ENCODE measurements at regions not wholly inside any gene's neighbourhood (a gene's known extent, or its start where the extent isn't known, plus 50 kb on each side); places are given as distances from the start of the nearest gene placed in this dataset.

DNA sequence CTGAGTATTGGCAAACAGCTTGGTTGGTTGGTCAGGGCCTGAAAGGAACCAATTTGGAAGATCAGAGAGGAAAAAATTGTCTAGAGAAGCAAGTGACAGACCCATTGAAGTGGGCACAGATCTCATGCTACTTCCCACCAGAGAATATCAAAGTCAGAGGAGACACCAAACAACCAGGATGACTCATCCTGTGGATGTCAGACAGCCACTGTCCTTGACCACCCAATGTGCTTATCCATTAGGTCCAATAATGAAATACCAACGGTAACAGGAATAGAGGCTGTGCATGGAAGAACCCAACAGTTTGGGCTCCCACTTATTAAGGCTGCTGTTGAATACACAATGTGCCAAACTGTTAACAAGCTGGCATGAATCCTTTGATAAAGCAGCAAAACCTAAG is 323.1 kb upstream of the ATP11B start:
- no peaks in the 10 kb centered on the region for H3K27me3 Mint-ChIP-seq (ENCODE audit: low read depth in 2 of 2)
- ATAC-seq (no peak), DNase-seq (no peak)
- H3K9me3 ChIP-seq (ENCODE audit: control insufficient read depth, insufficient read depth, low read length) = no peaks in the 10 kb centered on the region
- H3K4me1 Mint-ChIP-seq = no peaks in the 10 kb centered on the region
- no peak overlapping the region for H3K27ac Mint-ChIP-seq
- H3K27me3 ChIP-seq (ENCODE audit: control insufficient read depth, insufficient read depth, low read length) = no peaks in the 10 kb centered on the region
- peaks cover 2 to 5% of the 10 kb centered on the region in 2 donors for H3K9me3 Mint-ChIP-seq
- no peak overlapping the region for H3K27ac ChIP-seq (ENCODE audit: low read length)
- intact Hi-C loops (cut with micrococcal nuclease) = no loop called here
- no peak overlapping the region for H3K4me3 ChIP-seq (ENCODE audit: low read length)
- no peaks in the 10 kb centered on the region for H3K36me3 ChIP-seq (ENCODE audit: control insufficient read depth, insufficient read depth, low read length)
- no peaks in the 10 kb centered on the region for H3K4me1 ChIP-seq (ENCODE audit: control insufficient read depth, insufficient read depth, low read length)
- WGBS (ENCODE audit: insufficient coverage) = 91% methylated on average over 1 of the region's 1 CpG
- no peak overlapping the region for H3K4me3 Mint-ChIP-seq
- no peaks in the 10 kb centered on the region for H3K36me3 Mint-ChIP-seq
- TF ChIP-seq, protein P1, sequence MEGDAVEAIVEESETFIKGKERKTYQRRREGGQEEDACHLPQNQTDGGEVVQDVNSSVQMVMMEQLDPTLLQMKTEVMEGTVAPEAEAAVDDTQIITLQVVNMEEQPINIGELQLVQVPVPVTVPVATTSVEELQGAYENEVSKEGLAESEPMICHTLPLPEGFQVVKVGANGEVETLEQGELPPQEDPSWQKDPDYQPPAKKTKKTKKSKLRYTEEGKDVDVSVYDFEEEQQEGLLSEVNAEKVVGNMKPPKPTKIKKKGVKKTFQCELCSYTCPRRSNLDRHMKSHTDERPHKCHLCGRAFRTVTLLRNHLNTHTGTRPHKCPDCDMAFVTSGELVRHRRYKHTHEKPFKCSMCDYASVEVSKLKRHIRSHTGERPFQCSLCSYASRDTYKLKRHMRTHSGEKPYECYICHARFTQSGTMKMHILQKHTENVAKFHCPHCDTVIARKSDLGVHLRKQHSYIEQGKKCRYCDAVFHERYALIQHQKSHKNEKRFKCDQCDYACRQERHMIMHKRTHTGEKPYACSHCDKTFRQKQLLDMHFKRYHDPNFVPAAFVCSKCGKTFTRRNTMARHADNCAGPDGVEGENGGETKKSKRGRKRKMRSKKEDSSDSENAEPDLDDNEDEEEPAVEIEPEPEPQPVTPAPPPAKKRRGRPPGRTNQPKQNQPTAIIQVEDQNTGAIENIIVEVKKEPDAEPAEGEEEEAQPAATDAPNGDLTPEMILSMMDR (IDR thresholded peaks at IDR 0.05) = no peak

DNA sequence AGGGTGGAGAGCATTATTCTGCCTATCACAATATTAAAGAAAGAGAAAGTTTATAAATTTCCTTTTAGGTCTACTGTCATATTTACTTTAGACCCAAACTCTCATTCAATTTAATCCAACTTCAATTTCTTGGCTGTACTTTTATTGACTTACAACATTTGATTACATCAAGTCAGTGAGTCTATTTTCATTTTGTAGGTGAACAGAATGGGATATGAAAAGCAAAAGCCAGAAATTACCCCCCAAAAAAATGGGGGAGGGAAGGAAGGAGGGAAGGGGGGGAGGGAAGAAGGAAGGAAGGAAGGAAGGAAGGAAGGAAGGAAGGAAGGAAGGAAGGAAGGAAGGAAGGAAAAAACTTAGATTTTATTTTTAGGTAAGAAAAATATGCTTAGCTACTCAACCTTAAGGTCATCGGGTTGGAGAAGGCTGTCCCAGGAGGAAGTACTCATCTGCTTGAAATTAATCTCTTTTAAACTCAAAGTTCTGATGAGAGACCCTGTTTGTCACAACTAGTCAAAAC is 320.1 kb upstream of the ATP11B start:
- no peaks in the 10 kb centered on the region for H3K36me3 ChIP-seq (ENCODE audit: control insufficient read depth, insufficient read depth, low read length)
- no peaks in the 10 kb centered on the region for H3K27me3 ChIP-seq (ENCODE audit: control insufficient read depth, insufficient read depth, low read length)
- H3K36me3 Mint-ChIP-seq = no peaks in the 10 kb centered on the region
- no peak overlapping the region for H3K27ac ChIP-seq (ENCODE audit: low read length)
- H3K4me3 ChIP-seq (ENCODE audit: low read length) = no peak overlapping the region
- no peaks in the 10 kb centered on the region for H3K4me1 Mint-ChIP-seq
- TF ChIP-seq, protein P1 (IDR thresholded peaks at IDR 0.05) = no peak
- H3K4me1 ChIP-seq (ENCODE audit: control insufficient read depth, insufficient read depth, low read length) = no peaks in the 10 kb centered on the region
- DNase-seq (no peak), ATAC-seq (no peak)
- WGBS (ENCODE audit: insufficient coverage) = 88% methylated on average over 1 of the region's 1 CpG
- H3K9me3 ChIP-seq (ENCODE audit: control insufficient read depth, insufficient read depth, low read length) = no peaks in the 10 kb centered on the region
- H3K27ac Mint-ChIP-seq = no peak overlapping the region
- no peak overlapping the region for H3K4me3 Mint-ChIP-seq
- H3K27me3 Mint-ChIP-seq (ENCODE audit: low read depth in 2 of 2) = no peaks in the 10 kb centered on the region
- peaks cover 2 to 5% of the 10 kb centered on the region in 2 donors for H3K9me3 Mint-ChIP-seq
- intact Hi-C loops (cut with micrococcal nuclease) = no loop called here

DNA sequence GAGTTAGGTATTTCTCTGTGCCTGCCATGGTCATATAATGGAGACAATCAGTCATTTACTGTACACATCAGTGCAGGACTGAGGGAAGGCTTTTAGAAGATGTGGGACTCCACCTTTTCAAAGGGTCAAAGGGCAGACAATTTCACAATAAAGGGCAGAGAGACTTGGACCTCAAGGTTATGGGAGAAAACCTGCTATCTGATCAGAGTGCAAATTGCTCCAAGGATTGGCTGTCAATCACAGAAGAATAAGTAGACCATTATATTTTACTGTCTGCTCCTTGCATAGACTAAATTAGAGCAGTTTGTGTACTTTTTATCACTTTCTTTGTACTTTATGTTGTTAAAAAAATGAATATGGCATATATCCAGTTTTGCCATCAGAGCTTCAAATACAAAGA is 314.9 kb upstream of the ATP11B start:
- Histone ChIP-seq H3K9me3 (ENCODE audit: control insufficient read depth, insufficient read depth, low read length) (no peaks in the 10 kb centered on the region), H3K4me1 (ENCODE audit: control insufficient read depth, insufficient read depth, low read length) (no peaks in the 10 kb centered on the region), H3K27ac (ENCODE audit: low read length) (no peak overlapping the region), H3K27me3 (ENCODE audit: control insufficient read depth, insufficient read depth, low read length) (no peaks in the 10 kb centered on the region), H3K36me3 (ENCODE audit: control insufficient read depth, insufficient read depth, low read length) (no peaks in the 10 kb centered on the region), H3K4me3 (ENCODE audit: low read length) (no peak overlapping the region)
- no peaks in the 10 kb centered on the region for H3K4me1 Mint-ChIP-seq
- TF ChIP-seq, protein P1 (IDR thresholded peaks at IDR 0.05) = no peak
- intact Hi-C loops (cut with micrococcal nuclease) = no loop called here
- no peak for DNase-seq
- peaks cover 2% of the 10 kb centered on the region in 2 donors for H3K9me3 Mint-ChIP-seq
- no peak overlapping the region for H3K4me3 Mint-ChIP-seq
- H3K27ac Mint-ChIP-seq = no peak overlapping the region
- ATAC-seq = no peak
- no peaks in the 10 kb centered on the region for H3K27me3 Mint-ChIP-seq (ENCODE audit: low read depth in 2 of 2)
- H3K36me3 Mint-ChIP-seq = no peaks in the 10 kb centered on the region
